Fibroblast of lung (primary cell): ENCODE measurements at regions not wholly inside any gene's neighbourhood (a gene's known extent, or its start where the extent isn't known, plus 50 kb on each side); places are given as distances from the start of the nearest gene placed in this dataset.

ENCODE experiments used
- DNase-seq, 2 donors: peaks; one replicate each; pipeline versions ENCODE4 v3.0.0 to v3.0.0-alpha.2; 2010; ENCODE audit warnings: low read depth in 2 of 2
- H2AFZ ChIP-seq: 2 replicates; pipeline ENCODE4 v1.5.1; 2012; ENCODE audit warnings: low read length, control low read depth, inconsistent platforms
- H3K27ac ChIP-seq: 2 replicates; pipeline ENCODE4 v1.5.1; 2011; ENCODE audit warnings: low read length, control low read depth; ENCODE audit not compliant: insufficient read depth
- H3K27me3 ChIP-seq: 2 replicates; pipeline ENCODE4 v1.5.1; 2011; ENCODE audit warnings: mild to moderate bottlenecking, low read length; ENCODE audit not compliant: control insufficient read depth, insufficient read depth
- H3K36me3 ChIP-seq: 2 replicates; pipeline ENCODE4 v1.5.1; 2011; ENCODE audit warnings: low read length; ENCODE audit not compliant: control insufficient read depth, insufficient read depth
- H3K4me1 ChIP-seq: 2 replicates; pipeline ENCODE4 v1.5.1; 2011; ENCODE audit warnings: low read length; ENCODE audit not compliant: control insufficient read depth, insufficient read depth; ENCODE audit errors: extremely low read depth
- H3K4me2 ChIP-seq: 2 replicates; pipeline ENCODE4 v1.5.1; 2011; ENCODE audit warnings: low read length, control low read depth; ENCODE audit not compliant: insufficient read depth; ENCODE audit errors: extremely low read depth
- H3K4me3 ChIP-seq, 4 experiments: fragments of 200-600 bp in 1 of 4; sonication (generic) in 1 of 4; replicated peaks in 1 of 4; 2 replicates each; pipeline ENCODE4 v1.5.1; 2011 to 2016; ENCODE audit warnings: low read length in 4 of 4, low read depth in 3 of 4, mild to moderate bottlenecking in 3 of 4, control low read depth in 2 of 4, inconsistent platforms in 1 of 4, mixed read lengths in 1 of 4; ENCODE audit not compliant: insufficient read depth in 1 of 4; ENCODE audit errors: control extremely low read depth in 1 of 4
- H3K79me2 ChIP-seq: 2 replicates; pipeline ENCODE4 v1.5.1; 2012; ENCODE audit warnings: mild to moderate bottlenecking, low read length, inconsistent platforms; ENCODE audit not compliant: control insufficient read depth, insufficient read depth
- H3K9ac ChIP-seq: 2 replicates; pipeline ENCODE4 v1.5.1; 2011; ENCODE audit warnings: mild to moderate bottlenecking, low read length, control low read depth; ENCODE audit not compliant: insufficient read depth
- H3K9me3 ChIP-seq: 2 replicates; pipeline ENCODE4 v1.5.1; 2012; ENCODE audit warnings: low read depth, low read length; ENCODE audit not compliant: control insufficient read depth, insufficient read depth
- H4K20me1 ChIP-seq: 2 replicates; pipeline ENCODE4 v1.5.1; 2011; ENCODE audit warnings: low read length; ENCODE audit not compliant: control insufficient read depth, insufficient read depth; ENCODE audit errors: extremely low read depth
- CTCF ChIP-seq, 2 donors: IDR thresholded peaks in 1 of 2; conservative IDR thresholded peaks in 1 of 2; 1 replicate in 1 of 2; 2 replicates in 1 of 2; pipeline ENCODE4 v1.5.1; 2011 to 2012; ENCODE audit warnings: low read length in 2 of 2, control low read depth in 1 of 2, inconsistent platforms in 1 of 2, low read depth in 1 of 2, mild to moderate bottlenecking in 1 of 2
- EZH2 ChIP-seq: IDR thresholded peaks from 2 replicates; pipeline ENCODE4 v1.5.1; 2012; ENCODE audit warnings: low read length, control low read depth, mild to moderate bottlenecking; ENCODE audit errors: missing control alignments

GRCh38 chr5:51487952-51488351, 104.7 kb downstream of the ISL1 start:
- H3K4me3 ChIP-seq, result no peak overlapping the region
- H3K4me2 ChIP-seq, result no peak overlapping the region
- H3K79me2 ChIP-seq, result no peaks in the 10 kb centered on the region
- no peak overlapping the region for H3K9ac ChIP-seq
- DNase-seq, result no peak
- H2AFZ ChIP-seq, result no peak overlapping the region
- no peak overlapping the region for H3K27ac ChIP-seq
- no peaks in the 10 kb centered on the region for H3K9me3 ChIP-seq
- no peaks in the 10 kb centered on the region for H3K27me3 ChIP-seq
- H4K20me1 ChIP-seq, result no peaks in the 10 kb centered on the region
- no peaks in the 10 kb centered on the region for H3K4me1 ChIP-seq
- no peaks in the 10 kb centered on the region for H3K36me3 ChIP-seq
- TF ChIP-seq CTCF (conservative IDR thresholded peaks at IDR 0.05 in 1 of 2, IDR thresholded peaks at IDR 0.05 in 1 of 2; ENCODE audit: low read depth in 1 of 2, low read length in 2 of 2), result no peak
- TF ChIP-seq EZH2, result no peak

DNA sequence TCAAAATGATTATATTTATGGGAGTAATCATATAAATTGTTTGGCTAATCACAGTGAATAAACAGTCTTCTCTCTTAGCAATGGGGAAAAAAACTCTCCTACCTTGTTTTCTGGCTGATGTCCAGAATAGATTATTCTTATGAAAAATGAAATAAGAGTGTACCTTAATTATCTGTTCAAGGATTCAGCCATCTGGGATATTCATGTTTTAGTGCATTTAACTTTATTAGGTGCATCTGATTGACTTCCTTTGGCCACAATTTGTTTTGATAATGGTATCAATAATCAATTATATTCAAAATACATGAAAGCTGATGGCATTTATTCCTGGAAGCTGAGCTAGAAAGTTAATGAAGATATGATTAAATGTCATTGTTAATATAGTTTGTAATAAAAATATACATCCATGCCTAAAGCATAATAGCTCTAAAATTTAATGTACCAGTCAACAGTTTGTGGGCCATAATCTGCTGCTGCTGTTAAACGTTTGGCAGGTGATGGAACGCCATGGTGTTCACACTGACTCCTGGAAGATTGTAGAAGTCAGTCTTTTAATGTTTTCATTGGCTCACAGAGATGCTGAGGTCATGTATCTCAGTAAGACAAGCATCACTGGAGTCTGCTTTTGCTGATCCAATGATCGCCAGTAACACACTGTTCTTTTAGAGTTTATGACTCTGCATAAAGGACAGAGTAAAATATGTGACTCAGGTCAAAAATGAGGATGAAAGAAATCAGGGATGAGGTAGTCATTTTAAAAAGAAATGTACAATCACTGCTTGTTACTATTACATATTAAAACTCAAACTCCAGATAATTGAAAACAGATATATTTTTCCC, 105.8 kb downstream of the ISL1 start:
- Histone ChIP-seq H3K36me3 (no peaks in the 10 kb centered on the region), H3K79me2 (no peaks in the 10 kb centered on the region), H3K4me2 (no peak overlapping the region), H2AFZ (no peak overlapping the region), H3K4me1 (no peaks in the 10 kb centered on the region), H3K9ac (no peak overlapping the region), H3K4me3 (no peak overlapping the region), H3K27ac (no peak overlapping the region), H3K9me3 (no peaks in the 10 kb centered on the region), H3K27me3 (no peaks in the 10 kb centered on the region), H4K20me1 (no peaks in the 10 kb centered on the region)
- no peak for DNase-seq
- TF ChIP-seq EZH2 (no peak), CTCF (conservative IDR thresholded peaks at IDR 0.05 in 1 of 2, IDR thresholded peaks at IDR 0.05 in 1 of 2; ENCODE audit: low read depth in 1 of 2, low read length in 2 of 2) (no peak)

GRCh38 chr5:51494821-51495220, 111.6 kb downstream of the ISL1 start:
- Histone ChIP-seq H3K27me3 (no peaks in the 10 kb centered on the region), H3K9me3 (no peaks in the 10 kb centered on the region), H3K9ac (no peak overlapping the region), H3K36me3 (no peaks in the 10 kb centered on the region), H4K20me1 (no peaks in the 10 kb centered on the region), H3K79me2 (no peaks in the 10 kb centered on the region), H3K27ac (no peak overlapping the region), H3K4me1 (no peaks in the 10 kb centered on the region), H2AFZ (no peak overlapping the region), H3K4me3 (no peak overlapping the region), H3K4me2 (no peak overlapping the region)
- no peak for DNase-seq
- TF ChIP-seq EZH2, result no peak
- TF ChIP-seq CTCF (conservative IDR thresholded peaks at IDR 0.05 in 1 of 2, IDR thresholded peaks at IDR 0.05 in 1 of 2; ENCODE audit: low read depth in 1 of 2, low read length in 2 of 2), result no peak
